Right lobe of liver (tissue), 6 donors: ENCODE measurements at regions not wholly inside any gene's neighbourhood (a gene's known extent, or its start where the extent isn't known, plus 50 kb on each side); places are given as distances from the start of the nearest gene placed in this dataset.

Source experiments
- ATAC-seq, 4 donors: fragments of 200-7000 bp; cut with Tn5 transposase; one replicate each; pipeline ENCODE4 v1.9.1; 2020; ENCODE audit warnings: mild to moderate bottlenecking in 4 of 4, moderate library complexity in 4 of 4
- DNase-seq, 3 donors: peaks; one replicate each; pipeline ENCODE4 v3.0.0-alpha.2; 2020
- H3K27ac ChIP-seq, 3 donors: fragments of 200-600 bp; one replicate each; pipeline ENCODE4 v1.8.0; 2022
- H3K27me3 ChIP-seq, 2 donors: fragments of 200-600 bp; one replicate each; pipeline ENCODE4 v1.8.0; 2022
- H3K36me3 ChIP-seq, 4 donors: fragments of 200-600 bp; sonication (generic) in 1 of 4; one replicate each; pipeline versions ENCODE4 v1.5.1 to v1.8.0; 2017 to 2022; ENCODE audit warnings: control low read depth in 1 of 4
- H3K4me1 ChIP-seq, 4 donors: fragments of 200-600 bp; sonication (generic) in 1 of 4; one replicate each; pipeline versions ENCODE4 v1.5.1 to v1.8.0; 2017 to 2022; ENCODE audit warnings: control low read depth in 1 of 4
- H3K4me3 ChIP-seq, 3 donors: fragments of 200-600 bp; one replicate each; pipeline ENCODE4 v1.8.0; 2022
- H3K9me3 ChIP-seq, 4 donors: fragments of 200-600 bp; sonication (generic) in 1 of 4; one replicate each; pipeline versions ENCODE4 v1.5.1 to v1.8.0; 2017 to 2022; ENCODE audit warnings: control low read depth in 1 of 4
- POLR2A ChIP-seq: fragments of 450-650 bp; IDR thresholded peaks from one replicate; pipeline ENCODE4 v1.6.1; 2017; ENCODE audit warnings: antibody characterized with exemption, mild to moderate bottlenecking
- WGBS: methylation state at CpG from one replicate; pipeline ENCODE4 v1.1.6; 2018; ENCODE audit warnings: low coverage, low lambda C conversion rate; ENCODE audit not compliant: insufficient coverage; ENCODE audit errors: missing lambda C conversion rate; 5-methylcytosine and 5-hydroxymethylcytosine counted together
- intact Hi-C, 2 donors: fragments of 100-400 bp; cut with DNase I; formaldehyde crosslinking; loops; one replicate each; pipeline versions ENCODE4 v1.11.2 to v1.14.1; 2022
- TF ChIP-seq, protein P1 (sequence below), 4 donors: fragments of 200-600 bp in 3 of 4; fragments of 450-650 bp in 1 of 4; IDR thresholded peaks; one replicate each; pipeline versions ENCODE4 v1.5.1 to v1.8.0; 2016 to 2022; ENCODE audit warnings: antibody characterized with exemption in 4 of 4, mild to moderate bottlenecking in 2 of 4
- donor health status: DM: no; HTN: yes; CAD: no.
- donor health status: DM: no; HTN: no; CAD: no.
- donor health status: DM: no; HTN: no; CAD: no.
- donor health status: DM: no; HTN: yes; CAD: no.
- donor health status: DM: no; HTN: yes; CAD: no.

DNA sequence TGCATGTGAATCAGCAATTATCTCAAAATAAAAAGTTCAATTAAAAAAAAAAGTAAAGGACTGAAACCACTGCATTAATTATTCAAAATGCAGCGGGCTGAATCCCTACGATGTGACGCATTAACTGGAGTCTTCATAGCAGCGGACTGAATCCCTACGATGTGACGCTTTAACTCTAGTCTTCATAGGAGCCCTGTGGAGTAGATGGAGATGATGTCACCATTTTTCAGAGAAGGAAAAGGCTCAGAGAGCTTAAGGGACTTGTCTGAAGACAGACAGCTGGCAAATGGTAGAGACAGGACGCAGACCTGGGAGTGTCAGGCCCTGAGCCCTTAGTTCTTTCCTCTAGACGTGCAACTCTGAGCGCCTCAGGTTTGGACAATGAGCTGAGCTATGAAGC lies 168.0 kb upstream of the MYL2 start:
- H3K27ac ChIP-seq = no peak overlapping the region
- DNase-seq = no peak
- no peaks in the 10 kb centered on the region for H3K27me3 ChIP-seq
- H3K4me3 ChIP-seq = no peak overlapping the region
- 91% methylated on average over 6 of the region's 9 CpGs for WGBS
- H3K4me1 ChIP-seq = peaks cover 0 to 29% (median 14%) of the 10 kb centered on the region in 4 donors
- no peaks in the 10 kb centered on the region for H3K36me3 ChIP-seq
- no peaks in the 10 kb centered on the region for H3K9me3 ChIP-seq
- intact Hi-C loops = no loop called here
- ATAC-seq = no peak
- TF ChIP-seq, protein P1, sequence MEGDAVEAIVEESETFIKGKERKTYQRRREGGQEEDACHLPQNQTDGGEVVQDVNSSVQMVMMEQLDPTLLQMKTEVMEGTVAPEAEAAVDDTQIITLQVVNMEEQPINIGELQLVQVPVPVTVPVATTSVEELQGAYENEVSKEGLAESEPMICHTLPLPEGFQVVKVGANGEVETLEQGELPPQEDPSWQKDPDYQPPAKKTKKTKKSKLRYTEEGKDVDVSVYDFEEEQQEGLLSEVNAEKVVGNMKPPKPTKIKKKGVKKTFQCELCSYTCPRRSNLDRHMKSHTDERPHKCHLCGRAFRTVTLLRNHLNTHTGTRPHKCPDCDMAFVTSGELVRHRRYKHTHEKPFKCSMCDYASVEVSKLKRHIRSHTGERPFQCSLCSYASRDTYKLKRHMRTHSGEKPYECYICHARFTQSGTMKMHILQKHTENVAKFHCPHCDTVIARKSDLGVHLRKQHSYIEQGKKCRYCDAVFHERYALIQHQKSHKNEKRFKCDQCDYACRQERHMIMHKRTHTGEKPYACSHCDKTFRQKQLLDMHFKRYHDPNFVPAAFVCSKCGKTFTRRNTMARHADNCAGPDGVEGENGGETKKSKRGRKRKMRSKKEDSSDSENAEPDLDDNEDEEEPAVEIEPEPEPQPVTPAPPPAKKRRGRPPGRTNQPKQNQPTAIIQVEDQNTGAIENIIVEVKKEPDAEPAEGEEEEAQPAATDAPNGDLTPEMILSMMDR (IDR thresholded peaks at IDR 0.05) = no peak
- TF ChIP-seq POLR2A = no peak

DNA sequence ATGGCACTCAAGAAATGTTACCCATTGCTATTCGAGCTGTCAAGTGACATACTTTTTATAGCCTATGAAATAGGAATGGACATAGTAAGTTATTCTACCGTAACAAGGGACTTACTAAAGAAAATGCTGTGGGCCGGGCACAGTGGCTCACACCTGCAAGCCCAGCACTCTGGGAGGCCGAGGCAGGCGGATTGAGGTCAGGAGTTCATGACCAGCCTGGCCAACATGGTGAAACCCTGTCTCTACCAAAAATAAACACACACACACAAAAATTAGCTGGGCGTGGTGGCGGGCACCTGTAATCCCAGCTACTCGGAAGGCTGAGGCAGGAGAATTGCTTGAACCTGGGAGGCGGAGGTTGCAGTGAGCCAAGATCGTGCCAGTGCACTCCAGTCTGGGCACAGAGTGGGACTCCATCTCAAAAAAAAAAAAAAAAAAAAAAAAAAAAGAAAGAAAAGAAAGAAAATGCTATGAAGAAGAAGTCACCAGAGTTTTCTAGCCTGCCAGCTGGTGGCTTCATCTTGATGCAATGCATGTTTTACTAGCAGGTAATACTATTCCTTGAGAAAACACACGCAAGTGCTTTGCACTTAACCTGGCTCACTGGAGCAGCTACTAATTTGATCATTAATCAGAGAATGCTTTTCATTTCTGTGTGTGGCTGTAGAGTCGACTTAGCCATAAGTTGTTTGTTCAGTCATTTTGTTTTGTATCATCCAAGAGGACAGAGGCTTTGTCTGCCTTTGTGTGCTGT lies 166.7 kb upstream of the MYL2 start:
- ATAC-seq (peak; percentile 52 to 74 (median 66)), DNase-seq (peak; percentile 62 to 81 (median 76))
- no peak for TF ChIP-seq POLR2A
- Histone ChIP-seq H3K4me3 (no peak overlapping the region), H3K27me3 (no peaks in the 10 kb centered on the region), H3K36me3 (no peaks in the 10 kb centered on the region), H3K9me3 (no peaks in the 10 kb centered on the region), H3K4me1 (peaks cover 0 to 36% (median 14%) of the 10 kb centered on the region in 4 donors), H3K27ac (no peak overlapping the region)
- intact Hi-C loops = no loop called here
- 43% methylated on average over 10 of the region's 12 CpGs for WGBS

DNA sequence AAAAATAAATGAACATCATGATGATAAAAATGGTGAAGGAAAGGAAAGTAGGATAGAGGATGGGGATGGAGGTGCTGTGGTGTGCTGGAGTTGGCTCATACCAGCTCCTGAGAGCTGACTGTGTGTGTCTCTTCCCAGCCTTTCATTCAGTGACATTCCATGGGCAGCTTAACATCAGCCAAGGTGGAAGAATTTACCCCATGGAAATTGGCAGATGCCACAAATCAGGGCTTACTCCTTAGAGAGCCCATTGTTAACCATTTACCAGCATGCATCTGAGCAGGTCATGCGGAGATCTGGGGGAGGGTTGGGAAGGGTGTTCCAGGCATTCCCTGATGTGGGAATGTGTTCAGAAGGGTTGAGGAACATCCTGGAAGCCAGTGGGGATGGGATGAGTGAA lies 164.7 kb upstream of the MYL2 start:
- intact Hi-C loops = no loop called here
- Histone ChIP-seq H3K4me1 (peaks cover 0 to 38% (median 11%) of the 10 kb centered on the region in 4 donors), H3K9me3 (no peaks in the 10 kb centered on the region), H3K27ac (no peak overlapping the region), H3K27me3 (no peaks in the 10 kb centered on the region), H3K36me3 (no peaks in the 10 kb centered on the region), H3K4me3 (no peak overlapping the region)
- DNase-seq (no peak), ATAC-seq (peak in 1 of 4 donors; percentile 2)
- TF ChIP-seq, protein P1 (IDR thresholded peaks at IDR 0.05) = no peak
- TF ChIP-seq POLR2A = no peak
- no CpG with 5 or more reads among the region's 1 CpG for WGBS

DNA sequence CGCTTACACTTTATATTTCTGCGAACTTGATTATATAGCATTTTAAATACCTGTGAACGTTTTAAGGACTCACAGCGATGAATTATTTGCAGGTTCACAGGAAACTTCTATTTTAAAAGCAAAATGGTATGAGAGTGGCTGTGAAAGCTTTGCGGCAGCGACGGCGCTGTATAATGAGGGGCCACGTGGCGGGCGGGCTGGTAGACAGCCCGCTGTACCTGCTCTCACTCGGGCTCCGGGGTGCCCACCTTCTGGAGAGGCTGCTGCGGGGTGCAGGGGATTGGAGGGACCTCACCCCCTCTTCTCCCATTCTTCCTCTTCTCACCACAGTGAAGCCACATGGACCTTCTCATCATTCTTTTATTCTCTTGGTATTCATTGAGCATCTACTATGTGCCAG lies 164.2 kb upstream of the MYL2 start:
- intact Hi-C loops = no loop called here
- Histone ChIP-seq H3K4me3 (no peak overlapping the region), H3K9me3 (no peaks in the 10 kb centered on the region), H3K4me1 (peaks cover 0 to 38% (median 11%) of the 10 kb centered on the region in 4 donors), H3K27ac (no peak overlapping the region), H3K27me3 (no peaks in the 10 kb centered on the region), H3K36me3 (no peaks in the 10 kb centered on the region)
- DNase-seq (no peak), ATAC-seq (no peak)
- WGBS = 92% methylated on average over 15 of the region's 15 CpGs
- TF ChIP-seq, protein P1 (IDR thresholded peaks at IDR 0.05) = no peak

DNA sequence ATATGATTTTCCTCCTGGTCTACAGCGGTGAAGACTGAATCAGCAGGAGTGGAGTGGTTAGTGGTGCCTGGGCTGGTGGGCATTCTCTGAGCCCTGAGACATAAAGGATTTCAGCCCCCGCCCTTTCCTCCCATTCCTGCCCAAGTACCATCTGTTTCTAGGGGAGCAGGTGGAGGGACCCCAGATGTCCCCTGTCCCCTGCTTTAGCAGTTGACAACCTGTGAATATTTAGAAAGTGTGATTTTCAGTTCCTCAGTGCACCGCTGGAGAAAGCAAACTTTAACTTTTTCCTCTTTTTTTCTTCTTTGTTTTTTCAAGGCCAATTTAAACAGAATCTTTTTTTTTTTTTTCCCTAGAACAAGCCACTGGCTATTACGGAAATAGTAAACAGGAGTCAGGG lies 163.8 kb upstream of the MYL2 start:
- no peaks in the 10 kb centered on the region for H3K36me3 ChIP-seq
- H3K4me1 ChIP-seq = peaks cover 0 to 38% (median 13%) of the 10 kb centered on the region in 4 donors
- DNase-seq (no peak), ATAC-seq (no peak)
- no peak for TF ChIP-seq POLR2A
- TF ChIP-seq, protein P1 (IDR thresholded peaks at IDR 0.05) = no peak
- intact Hi-C loops = no loop called here
- H3K9me3 ChIP-seq = no peaks in the 10 kb centered on the region
- 47% methylated on average over 3 of the region's 4 CpGs for WGBS
- no peak overlapping the region for H3K27ac ChIP-seq
- no peaks in the 10 kb centered on the region for H3K27me3 ChIP-seq
- no peak overlapping the region for H3K4me3 ChIP-seq
